OCI-LY1 (cell line): ENCODE measurements at regions not wholly inside any gene's neighbourhood (a gene's known extent, or its start where the extent isn't known, plus 50 kb on each side); places are given as distances from the start of the nearest gene placed in this dataset.

Source experiments
- CTCF ChIP-seq: fragments of 200-600 bp; sonication (generic), shearing (Covaris generic); IDR thresholded peaks from 2 replicates; pipeline ENCODE4 v1.5.1; 2017; ENCODE audit warnings: mild to moderate bottlenecking, antibody characterized with exemption, low read length, moderate library complexity, mixed read lengths
- EZH2 ChIP-seq: fragments of 200-600 bp; sonication (generic), shearing (Covaris generic); IDR thresholded peaks from 2 replicates; pipeline ENCODE4 v1.8.0; 2017; ENCODE audit warnings: borderline replicate concordance, mixed run types, mild to moderate bottlenecking, antibody characterized with exemption, low read length, moderate library complexity, mixed read lengths

DNA sequence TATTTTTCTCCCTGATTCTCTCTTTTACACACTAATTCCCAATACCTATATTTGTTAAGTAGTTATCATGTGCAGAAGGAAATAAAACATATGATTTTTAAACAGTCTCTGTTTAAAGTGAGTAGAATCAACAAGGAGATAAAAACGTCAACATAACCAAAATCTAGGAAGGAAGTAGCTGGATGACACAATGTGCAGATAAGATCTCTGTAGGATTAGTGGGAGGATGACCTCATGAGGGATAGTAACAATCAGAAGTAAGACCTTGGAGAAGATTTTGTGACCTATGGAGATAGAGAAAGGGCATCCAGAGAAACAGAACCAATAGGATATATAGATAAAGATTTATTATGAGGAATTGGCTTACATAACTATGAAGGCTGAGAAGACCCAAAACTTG is 262.6 kb upstream of the CDH11 start:
- TF ChIP-seq CTCF (no peak), EZH2 (no peak)
